ENCODE measurements at regions not wholly inside any gene's neighbourhood (a gene's known extent, or its start where the extent isn't known, plus 50 kb on each side); places are given as distances from the start of the nearest gene placed in this dataset.

- DNase-seq, result no peak
Observed at GRCh38 chr14:29126865-29127264, 360.3 kb downstream of the FOXG1 start.

- DNase-seq, result no peak
Observed at GRCh38 chr14:29140016-29140415, 373.4 kb downstream of the FOXG1 start.

GRCh38 chr14:29144621-29145020 is 378.0 kb downstream of the FOXG1 start:
- DNase-seq, result no peak

- no peak for DNase-seq
Observed at GRCh38 chr14:29148221-29148620, 381.6 kb downstream of the FOXG1 start.

GRCh38 chr14:29149798-29150197 is 383.2 kb downstream of the FOXG1 start:
- no peak for DNase-seq

GRCh38 chr14:29150659-29151058 is 384.1 kb downstream of the FOXG1 start:
- no peak for DNase-seq

GRCh38 chr14:29156096-29156495 is 389.5 kb downstream of the FOXG1 start:
- DNase-seq, result no peak

GRCh38 chr14:29161593-29161992 is 395.0 kb downstream of the FOXG1 start:
- DNase-seq, result no peak

- no peak for DNase-seq
Observed at GRCh38 chr14:29163109-29163508, 396.5 kb downstream of the FOXG1 start.

GRCh38 chr14:29165431-29165830 is 398.8 kb downstream of the FOXG1 start:
- no peak for DNase-seq

GRCh38 chr14:29166507-29166906 is 399.9 kb downstream of the FOXG1 start:
- no peak for DNase-seq

- DNase-seq, result no peak
Observed at GRCh38 chr14:29168149-29168548, 401.6 kb downstream of the FOXG1 start.

GRCh38 chr14:29169408-29169807 is 402.8 kb downstream of the FOXG1 start:
- no peak for DNase-seq

GRCh38 chr14:29175706-29176105 is 409.1 kb downstream of the FOXG1 start:
- DNase-seq, result no peak

GRCh38 chr14:29176876-29177275 is 410.3 kb downstream of the FOXG1 start:
- DNase-seq, result no peak

- DNase-seq, result no peak
Observed at GRCh38 chr14:29178971-29179370, 412.4 kb downstream of the FOXG1 start.

- DNase-seq, result no peak
Observed at GRCh38 chr14:29191092-29191491, 424.5 kb downstream of the FOXG1 start.

- no peak for DNase-seq
Observed at GRCh38 chr14:29197557-29197956, 431.0 kb downstream of the FOXG1 start.

GRCh38 chr14:29205658-29206057 is 439.1 kb downstream of the FOXG1 start:
- DNase-seq, result peak; percentile 49

GRCh38 chr14:29215853-29216252 is 449.3 kb downstream of the FOXG1 start:
- DNase-seq, result peak; percentile 96

- peak; percentile 100 for DNase-seq
Observed at GRCh38 chr14:29216268-29217232, 450.0 kb downstream of the FOXG1 start.

- DNase-seq, result peak; percentile 34
Observed at GRCh38 chr14:29217813-29218450, 451.3 kb downstream of the FOXG1 start.

GRCh38 chr14:29220072-29220471 is 453.5 kb downstream of the FOXG1 start:
- DNase-seq, result peak; percentile 90

- DNase-seq, result peak; percentile 78
Observed at GRCh38 chr14:29220566-29220965, 454.0 kb downstream of the FOXG1 start.
